Lower leg skin (tissue), 4 donors: ENCODE measurements at regions not wholly inside any gene's neighbourhood (a gene's known extent, or its start where the extent isn't known, plus 50 kb on each side); places are given as distances from the start of the nearest gene placed in this dataset.

Experiments used
- DNase-seq, 2 donors: peaks; one replicate each; pipeline ENCODE4 v3.0.0-alpha.2; 2019; ENCODE audit warnings: low spot score in 2 of 2
- H3K4me3 ChIP-seq: fragments of 200-600 bp; sonication (generic); 2 replicates; pipeline ENCODE4 v1.5.1; 2017; ENCODE audit warnings: mild to moderate bottlenecking, low read depth; ENCODE audit not compliant: poor library complexity, severe bottlenecking
- POLR2A ChIP-seq, 2 donors: fragments of 450-650 bp; IDR thresholded peaks; one replicate each; pipeline ENCODE4 v1.6.1; 2016 to 2017; ENCODE audit warnings: antibody characterized with exemption in 2 of 2, mild to moderate bottlenecking in 1 of 2, moderate library complexity in 1 of 2
- WGBS, 2 donors: methylation state at CpG; one replicate each; pipeline ENCODE4 v1.1.5; 2018; 5-methylcytosine and 5-hydroxymethylcytosine counted together
- intact Hi-C: fragments of 100-400 bp; cut with DNase I; formaldehyde crosslinking; loops from one replicate; pipeline ENCODE4 v1.15.0; 2023; ENCODE audit warnings: low total_unique reads
- TF ChIP-seq, protein P1 (sequence below), 3 donors: fragments of 450-650 bp; IDR thresholded peaks; one replicate each; pipeline ENCODE4 v1.5.1; 2016; ENCODE audit warnings: antibody characterized with exemption in 3 of 3, mild to moderate bottlenecking in 3 of 3, moderate library complexity in 2 of 3

DNA sequence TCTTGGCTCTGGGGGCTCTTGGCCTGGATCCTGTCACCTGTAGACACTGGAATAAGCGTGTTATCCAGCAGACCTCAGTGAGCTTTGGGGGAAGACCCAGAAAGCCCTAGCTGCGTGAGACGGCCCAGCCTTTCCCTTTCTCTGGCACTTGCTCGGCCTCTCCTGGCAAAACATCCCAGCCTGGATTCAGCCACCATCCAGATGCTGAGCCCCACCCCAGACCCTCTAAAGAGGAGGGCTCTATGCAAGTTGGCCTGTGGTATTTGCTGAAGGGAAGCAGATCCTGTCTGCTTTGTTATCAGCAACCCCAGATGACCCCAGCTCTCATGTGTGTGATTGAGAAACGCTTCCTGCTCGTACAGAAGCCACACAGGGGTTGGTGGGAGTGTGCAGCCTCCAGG is 267.2 kb downstream of the FAM43A start:
- intact Hi-C loops: no loop called here
- H3K4me3 ChIP-seq: no peak overlapping the region
- peak in 1 of 2 donors; percentile 81 for DNase-seq
- 33 to 34% methylated on average over 6 of the region's 6 CpGs for WGBS, 2 donors
- no peak for TF ChIP-seq POLR2A (IDR thresholded peaks at IDR 0.05)
- TF ChIP-seq, protein P1, sequence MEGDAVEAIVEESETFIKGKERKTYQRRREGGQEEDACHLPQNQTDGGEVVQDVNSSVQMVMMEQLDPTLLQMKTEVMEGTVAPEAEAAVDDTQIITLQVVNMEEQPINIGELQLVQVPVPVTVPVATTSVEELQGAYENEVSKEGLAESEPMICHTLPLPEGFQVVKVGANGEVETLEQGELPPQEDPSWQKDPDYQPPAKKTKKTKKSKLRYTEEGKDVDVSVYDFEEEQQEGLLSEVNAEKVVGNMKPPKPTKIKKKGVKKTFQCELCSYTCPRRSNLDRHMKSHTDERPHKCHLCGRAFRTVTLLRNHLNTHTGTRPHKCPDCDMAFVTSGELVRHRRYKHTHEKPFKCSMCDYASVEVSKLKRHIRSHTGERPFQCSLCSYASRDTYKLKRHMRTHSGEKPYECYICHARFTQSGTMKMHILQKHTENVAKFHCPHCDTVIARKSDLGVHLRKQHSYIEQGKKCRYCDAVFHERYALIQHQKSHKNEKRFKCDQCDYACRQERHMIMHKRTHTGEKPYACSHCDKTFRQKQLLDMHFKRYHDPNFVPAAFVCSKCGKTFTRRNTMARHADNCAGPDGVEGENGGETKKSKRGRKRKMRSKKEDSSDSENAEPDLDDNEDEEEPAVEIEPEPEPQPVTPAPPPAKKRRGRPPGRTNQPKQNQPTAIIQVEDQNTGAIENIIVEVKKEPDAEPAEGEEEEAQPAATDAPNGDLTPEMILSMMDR (IDR thresholded peaks at IDR 0.05): no peak

DNA sequence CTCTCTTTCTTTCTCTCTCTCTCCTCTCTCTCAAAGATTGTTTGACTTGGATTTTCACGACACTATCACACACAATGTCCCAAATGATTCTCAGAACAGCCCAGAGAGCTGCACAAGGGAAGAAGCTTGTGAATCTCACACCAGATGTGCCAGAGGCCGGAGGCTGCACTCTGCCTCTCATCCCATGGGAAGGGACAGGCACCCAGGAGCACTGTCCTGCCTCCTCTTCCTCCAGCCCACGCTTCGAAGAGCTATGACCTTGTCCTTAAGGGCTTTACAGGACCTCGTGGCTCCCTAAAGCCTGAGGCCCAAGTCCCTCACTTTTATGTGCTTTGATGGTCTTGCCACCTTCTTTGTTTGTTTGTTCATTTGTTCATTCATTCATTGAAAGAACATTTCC is 267.6 kb downstream of the FAM43A start:
- H3K4me3 ChIP-seq: no peak overlapping the region
- 79 to 85% methylated on average over 5 of the region's 5 CpGs for WGBS, 2 donors
- intact Hi-C loops: no loop called here
- TF ChIP-seq POLR2A (IDR thresholded peaks at IDR 0.05): no peak
- TF ChIP-seq, protein P1 (IDR thresholded peaks at IDR 0.05): no peak
- peak in 1 of 2 donors; percentile 53 for DNase-seq

DNA sequence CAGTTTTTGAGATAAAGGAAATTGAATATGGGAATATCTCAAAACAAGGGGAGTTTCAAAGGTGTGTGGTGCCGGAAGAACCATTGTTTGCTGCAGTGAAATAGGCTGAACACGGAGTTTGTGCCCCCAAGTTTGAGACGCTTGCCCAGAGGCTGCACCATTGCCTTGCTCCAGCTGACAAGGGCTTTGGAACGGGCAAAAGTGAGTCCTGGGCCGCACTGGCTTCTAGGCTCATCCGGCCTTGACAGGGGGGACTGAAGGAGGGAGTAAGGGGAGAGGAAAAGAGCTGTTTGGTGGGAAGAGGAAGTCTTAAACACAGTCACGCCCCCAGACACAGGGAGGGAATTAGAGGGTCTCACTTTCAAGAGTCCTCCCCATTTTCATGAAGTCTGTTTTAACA is 269.9 kb downstream of the FAM43A start:
- intact Hi-C loops: no loop called here
- peak in 1 of 2 donors; percentile 84 for DNase-seq
- 96% methylated on average over 7 of the region's 7 CpGs for WGBS, 2 donors
- no peak overlapping the region for H3K4me3 ChIP-seq
- TF ChIP-seq, protein P1 (IDR thresholded peaks at IDR 0.05): no peak
- TF ChIP-seq POLR2A (IDR thresholded peaks at IDR 0.05): no peak

DNA sequence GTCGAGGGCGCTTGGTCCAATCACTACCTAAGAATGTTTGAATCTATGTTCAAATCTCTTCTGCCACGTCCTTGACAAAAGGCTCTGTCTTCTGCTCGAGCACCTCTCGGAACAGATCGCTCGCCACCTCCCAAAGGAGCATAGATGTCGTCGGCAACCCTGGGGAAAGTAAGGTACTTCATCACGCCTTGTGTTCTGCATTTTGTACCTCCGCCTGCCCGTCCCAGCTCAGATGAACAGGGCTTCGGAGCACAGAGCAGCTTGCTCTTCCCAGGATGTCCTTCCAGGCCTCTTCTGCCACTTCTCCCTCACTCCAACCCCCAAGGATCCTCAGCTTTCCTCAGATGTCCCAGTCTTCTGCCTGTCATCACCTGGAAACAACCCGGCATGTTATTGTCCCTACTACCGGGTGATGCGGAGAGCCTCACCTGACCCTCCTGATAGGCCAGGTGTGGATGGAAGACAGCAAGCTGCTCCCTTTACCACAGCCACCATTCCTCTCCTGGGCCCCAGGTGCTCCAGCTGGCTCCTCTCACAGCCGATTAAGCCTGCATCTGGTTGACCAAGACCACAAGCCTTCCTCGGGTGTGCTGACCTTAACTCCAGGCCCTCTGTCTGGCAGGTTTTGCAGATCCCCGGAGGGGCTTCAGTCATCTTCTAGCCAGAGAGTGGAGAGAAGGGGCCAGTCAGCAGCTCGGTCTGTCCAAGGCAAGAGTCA is 270.5 kb downstream of the FAM43A start:
- intact Hi-C loops: no loop called here
- H3K4me3 ChIP-seq: no peak overlapping the region
- peak in 1 of 2 donors; percentile 73 for DNase-seq
- WGBS, 2 donors: 88 to 90% methylated on average over 20 of the region's 20 CpGs
- TF ChIP-seq POLR2A (IDR thresholded peaks at IDR 0.05): no peak
- TF ChIP-seq, protein P1 (IDR thresholded peaks at IDR 0.05): no peak

DNA sequence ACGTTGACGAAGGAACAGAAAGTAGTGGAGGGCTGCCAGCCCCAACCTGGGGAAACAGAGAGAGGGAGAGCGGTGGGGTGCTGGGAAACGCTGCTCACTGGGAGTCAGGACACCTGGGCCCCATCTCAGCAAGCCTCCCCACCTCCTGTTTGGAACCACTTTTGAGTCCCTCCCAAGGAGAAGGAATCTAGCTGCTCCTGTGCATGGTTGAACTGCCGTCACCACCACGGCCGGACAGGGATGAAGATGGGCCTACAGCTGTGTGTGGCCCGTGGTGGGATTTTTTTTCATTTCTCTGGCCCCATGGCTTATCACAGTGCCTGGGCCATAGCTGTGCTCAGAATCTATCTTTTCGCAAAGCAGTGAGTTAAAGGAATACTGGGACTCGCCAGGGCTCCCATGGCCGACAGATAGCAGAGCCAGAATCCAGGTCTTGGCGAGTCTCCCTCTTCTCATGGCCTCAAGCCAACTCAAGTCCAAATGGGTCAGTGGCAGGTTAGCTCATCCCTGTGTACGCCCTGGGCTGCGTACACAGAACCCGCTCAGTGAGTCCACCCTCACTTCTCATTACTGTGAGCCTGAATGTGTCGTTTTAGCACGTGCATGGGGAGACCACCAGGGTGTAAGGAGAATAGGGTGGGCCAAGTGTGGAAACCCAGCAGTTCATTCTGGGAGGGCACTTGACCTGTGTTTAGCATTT is 271.2 kb downstream of the FAM43A start:
- peak in 1 of 2 donors; percentile 78 for DNase-seq
- TF ChIP-seq, protein P1 (IDR thresholded peaks at IDR 0.05): no peak
- TF ChIP-seq POLR2A (IDR thresholded peaks at IDR 0.05): no peak

More for the DNA sequence above, 271.2 kb downstream of the FAM43A start:
- 92 to 96% methylated on average over 17 of the region's 17 CpGs for WGBS, 2 donors
- intact Hi-C loops: no loop called here
- no peak overlapping the region for H3K4me3 ChIP-seq
